Gastrocnemius medialis (tissue), 4 donors: ENCODE measurements at regions not wholly inside any gene's neighbourhood (a gene's known extent, or its start where the extent isn't known, plus 50 kb on each side); places are given as distances from the start of the nearest gene placed in this dataset.

Experiments used
- ATAC-seq, 2 donors: fragments of 150-250 bp; one replicate each; pipeline ENCODE4 v1.9.1; 2016
- DNase-seq, 2 donors: peaks; one replicate each; pipeline ENCODE4 v3.0.0-alpha.2; 2019
- H3K27ac ChIP-seq, 4 donors: fragments of 200-600 bp; sonication (generic); 1 replicate in 1 of 4; 2 replicates in 3 of 4; pipeline ENCODE4 v1.5.1; 2016 to 2018; ENCODE audit warnings: mild to moderate bottlenecking in 2 of 4, moderate library complexity in 1 of 4
- H3K27me3 ChIP-seq, 3 donors: fragments of 200-600 bp; sonication (generic) in 2 of 3; 1 replicate in 1 of 3; 2 replicates in 2 of 3; pipeline versions ENCODE4 v1.5.1 to v1.6.0; 2016 to 2019; ENCODE audit warnings: mild to moderate bottlenecking in 1 of 3, moderate library complexity in 1 of 3
- H3K36me3 ChIP-seq, 2 donors: fragments of 200-600 bp; sonication (generic) in 1 of 2; one replicate each; pipeline ENCODE4 v1.5.1; 2017 to 2018
- H3K4me1 ChIP-seq, 2 donors: fragments of 200-600 bp; sonication (generic) in 1 of 2; one replicate each; pipeline ENCODE4 v1.5.1; 2016 to 2017; ENCODE audit warnings: mild to moderate bottlenecking in 2 of 2
- H3K4me3 ChIP-seq, 4 donors: fragments of 200-600 bp; sonication (generic) in 3 of 4; 1 replicate in 1 of 4; 2 replicates in 3 of 4; pipeline ENCODE4 v1.5.1; 2016 to 2019; ENCODE audit warnings: mild to moderate bottlenecking in 2 of 4
- H3K9me3 ChIP-seq, 3 donors: fragments of 200-600 bp; sonication (generic) in 2 of 3; 1 replicate in 1 of 3; 2 replicates in 2 of 3; pipeline ENCODE4 v1.5.1; 2016 to 2019
- POLR2A ChIP-seq, 2 donors: fragments of 450-650 bp; IDR thresholded peaks; one replicate each; pipeline ENCODE4 v1.6.1; 2017; ENCODE audit warnings: antibody characterized with exemption in 2 of 2, mild to moderate bottlenecking in 2 of 2, moderate library complexity in 2 of 2
- in situ Hi-C, 4 donors: fragments of 200-750 bp; cut with MboI; loops; one replicate each; pipeline versions ENCODE4 v1.15.0 to v1.8.0; 2017; ENCODE audit warnings: low sequenced_read_pairs in 4 of 4
- intact Hi-C: fragments of 100-400 bp; cut with DNase I; formaldehyde crosslinking; loops from one replicate; pipeline ENCODE4 v1.15.1; 2023; ENCODE audit warnings: low total_unique reads
- TF ChIP-seq, protein P1 (sequence below), 5 experiments: fragments of 450-650 bp in 3 of 5; fragments of 200-600 bp in 2 of 5; sonication (generic) in 2 of 5; IDR thresholded peaks in 4 of 5; conservative IDR thresholded peaks in 1 of 5; 1 replicate in 4 of 5; 2 replicates in 1 of 5; pipeline ENCODE4 v1.5.1; 2016 to 2019; ENCODE audit warnings: antibody characterized with exemption in 5 of 5, mild to moderate bottlenecking in 3 of 5, moderate library complexity in 3 of 5

DNA sequence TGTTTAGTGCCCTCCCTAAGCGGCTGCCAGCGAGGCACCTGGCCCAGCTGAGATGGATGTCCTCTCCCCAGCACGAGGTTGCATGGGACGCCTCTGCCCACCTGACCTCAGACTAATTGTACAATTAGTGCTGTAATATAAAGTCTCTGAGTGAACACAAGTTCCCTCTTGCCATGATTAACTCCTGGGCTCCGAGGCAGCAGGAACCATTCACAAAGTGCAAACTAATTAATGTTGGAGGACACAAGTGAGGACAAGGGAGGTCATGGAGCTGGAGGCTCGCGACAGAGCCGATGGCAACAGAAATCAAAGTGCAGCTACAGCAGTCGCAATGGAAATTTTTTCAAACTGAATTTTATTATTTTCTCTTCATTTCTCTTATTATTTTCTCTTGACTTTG, 156.6 kb upstream of the ADARB2 start:
- no peaks in the 10 kb centered on the region for H3K27me3 ChIP-seq
- H3K4me3 ChIP-seq = no peak overlapping the region
- H3K9me3 ChIP-seq = no peaks in the 10 kb centered on the region
- TF ChIP-seq, protein P1, sequence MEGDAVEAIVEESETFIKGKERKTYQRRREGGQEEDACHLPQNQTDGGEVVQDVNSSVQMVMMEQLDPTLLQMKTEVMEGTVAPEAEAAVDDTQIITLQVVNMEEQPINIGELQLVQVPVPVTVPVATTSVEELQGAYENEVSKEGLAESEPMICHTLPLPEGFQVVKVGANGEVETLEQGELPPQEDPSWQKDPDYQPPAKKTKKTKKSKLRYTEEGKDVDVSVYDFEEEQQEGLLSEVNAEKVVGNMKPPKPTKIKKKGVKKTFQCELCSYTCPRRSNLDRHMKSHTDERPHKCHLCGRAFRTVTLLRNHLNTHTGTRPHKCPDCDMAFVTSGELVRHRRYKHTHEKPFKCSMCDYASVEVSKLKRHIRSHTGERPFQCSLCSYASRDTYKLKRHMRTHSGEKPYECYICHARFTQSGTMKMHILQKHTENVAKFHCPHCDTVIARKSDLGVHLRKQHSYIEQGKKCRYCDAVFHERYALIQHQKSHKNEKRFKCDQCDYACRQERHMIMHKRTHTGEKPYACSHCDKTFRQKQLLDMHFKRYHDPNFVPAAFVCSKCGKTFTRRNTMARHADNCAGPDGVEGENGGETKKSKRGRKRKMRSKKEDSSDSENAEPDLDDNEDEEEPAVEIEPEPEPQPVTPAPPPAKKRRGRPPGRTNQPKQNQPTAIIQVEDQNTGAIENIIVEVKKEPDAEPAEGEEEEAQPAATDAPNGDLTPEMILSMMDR (IDR thresholded peaks at IDR 0.05 in 4 of 5, conservative IDR thresholded peaks at IDR 0.05 in 1 of 5) = no peak
- no peak for TF ChIP-seq POLR2A (IDR thresholded peaks at IDR 0.05)
- in situ Hi-C loops = no loop called here
- no peaks in the 10 kb centered on the region for H3K36me3 ChIP-seq
- intact Hi-C loops = no loop called here
- H3K27ac ChIP-seq = no peak overlapping the region
- no peaks in the 10 kb centered on the region for H3K4me1 ChIP-seq
- ATAC-seq = no peak
- no peak for DNase-seq

DNA sequence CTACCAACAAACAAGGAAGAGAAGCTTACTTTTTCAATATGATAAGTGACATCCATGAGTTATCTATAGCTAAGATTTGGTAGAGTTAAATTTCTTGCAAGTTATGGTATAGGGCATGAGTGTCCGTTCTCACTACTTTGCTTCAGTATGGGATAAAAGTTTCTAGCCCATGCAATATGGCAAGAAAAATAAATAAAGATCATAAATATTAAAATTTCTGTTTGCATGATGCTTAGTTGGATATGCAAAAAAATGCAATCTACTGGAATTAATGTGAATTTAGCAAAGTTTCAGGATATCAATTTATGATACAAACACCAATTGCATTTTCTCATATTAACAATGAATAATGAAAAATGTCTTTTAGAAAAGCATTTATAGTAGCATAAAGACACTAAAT, 148.7 kb upstream of the ADARB2 start:
- no peaks in the 10 kb centered on the region for H3K36me3 ChIP-seq
- intact Hi-C loops = no loop called here
- ATAC-seq = no peak
- H3K4me1 ChIP-seq = no peaks in the 10 kb centered on the region
- TF ChIP-seq, protein P1 (IDR thresholded peaks at IDR 0.05 in 4 of 5, conservative IDR thresholded peaks at IDR 0.05 in 1 of 5) = no peak
- TF ChIP-seq POLR2A (IDR thresholded peaks at IDR 0.05) = no peak
- no peak for DNase-seq
- no peak overlapping the region for H3K4me3 ChIP-seq
- H3K27me3 ChIP-seq = no peaks in the 10 kb centered on the region
- no peak overlapping the region for H3K27ac ChIP-seq
- no peaks in the 10 kb centered on the region for H3K9me3 ChIP-seq
- in situ Hi-C loops = no loop called here

DNA sequence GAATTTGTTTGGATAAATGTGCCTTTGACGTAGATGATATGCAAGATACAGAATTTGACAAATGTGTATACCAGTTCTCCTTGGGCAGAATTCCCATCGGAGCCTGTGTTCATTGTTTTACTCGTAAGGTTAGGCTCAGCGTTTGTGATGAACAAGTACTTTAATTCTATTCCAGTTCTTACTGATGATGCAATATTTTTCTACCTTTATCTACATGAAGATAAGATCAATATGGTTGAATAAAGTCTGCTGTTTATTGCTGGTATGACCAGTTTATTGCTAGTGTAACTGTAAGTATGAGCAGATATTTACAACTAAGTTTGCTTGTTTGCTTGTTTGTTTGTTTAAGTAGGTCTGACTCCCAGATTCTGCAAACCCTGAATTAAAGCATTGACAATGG, 145.4 kb upstream of the ADARB2 start:
- Histone ChIP-seq H3K27me3 (no peaks in the 10 kb centered on the region), H3K9me3 (no peaks in the 10 kb centered on the region), H3K27ac (no peak overlapping the region), H3K4me3 (no peak overlapping the region), H3K36me3 (no peaks in the 10 kb centered on the region), H3K4me1 (no peaks in the 10 kb centered on the region)
- intact Hi-C loops = no loop called here
- no peak for ATAC-seq
- in situ Hi-C loops = no loop called here
- no peak for DNase-seq
- no peak for TF ChIP-seq POLR2A (IDR thresholded peaks at IDR 0.05)
- TF ChIP-seq, protein P1 (IDR thresholded peaks at IDR 0.05 in 4 of 5, conservative IDR thresholded peaks at IDR 0.05 in 1 of 5) = no peak

DNA sequence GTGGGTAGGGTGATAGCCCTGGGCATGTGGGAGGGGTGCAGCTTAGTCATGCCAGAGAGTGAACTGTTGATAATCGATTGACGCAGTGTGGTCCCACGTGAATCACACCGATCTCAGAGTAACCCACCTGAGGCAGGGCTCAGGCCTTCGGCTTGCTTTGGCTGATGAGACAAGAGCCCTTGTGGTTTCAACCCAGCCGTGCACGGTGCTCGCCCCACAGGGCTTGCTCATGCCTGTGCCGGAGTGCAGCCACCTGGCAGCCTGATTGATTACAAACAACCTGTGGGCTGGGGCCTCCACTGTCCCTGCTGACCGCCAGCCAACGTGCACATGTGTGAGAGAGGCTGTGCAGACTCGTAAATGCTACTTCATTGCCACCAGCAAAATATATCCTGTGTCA, 144.9 kb upstream of the ADARB2 start:
- Histone ChIP-seq H3K4me1 (no peaks in the 10 kb centered on the region), H3K36me3 (no peaks in the 10 kb centered on the region), H3K4me3 (no peak overlapping the region), H3K27ac (no peak overlapping the region), H3K27me3 (no peaks in the 10 kb centered on the region), H3K9me3 (no peaks in the 10 kb centered on the region)
- in situ Hi-C loops = no loop called here
- TF ChIP-seq, protein P1 (IDR thresholded peaks at IDR 0.05 in 4 of 5, conservative IDR thresholded peaks at IDR 0.05 in 1 of 5) = no peak
- TF ChIP-seq POLR2A (IDR thresholded peaks at IDR 0.05) = no peak
- DNase-seq (no peak), ATAC-seq (no peak)
- intact Hi-C loops = no loop called here

DNA sequence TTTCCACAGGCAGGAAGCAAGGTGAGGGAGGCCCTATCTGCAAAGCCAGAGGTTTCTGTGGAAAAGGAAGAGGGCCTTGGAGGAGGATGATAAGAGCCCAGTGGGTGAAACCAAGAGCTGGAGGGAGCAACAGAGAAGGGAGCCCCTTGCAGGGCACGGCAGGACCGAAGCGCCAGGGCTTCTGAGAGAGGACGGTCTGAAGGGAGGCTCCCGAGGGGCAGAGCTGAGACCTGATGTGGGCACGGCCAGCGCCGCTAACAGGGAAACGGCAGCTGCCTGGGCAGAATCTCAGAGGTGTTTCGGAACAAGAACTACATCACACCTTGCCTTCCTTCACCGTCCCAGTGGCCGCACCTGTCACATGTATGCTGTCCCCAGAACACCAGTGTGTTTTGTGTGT, 144.3 kb upstream of the ADARB2 start:
- in situ Hi-C loops = no loop called here
- H3K4me1 ChIP-seq = no peaks in the 10 kb centered on the region
- H3K36me3 ChIP-seq = no peaks in the 10 kb centered on the region
- intact Hi-C loops = no loop called here
- no peak for DNase-seq
- TF ChIP-seq POLR2A (IDR thresholded peaks at IDR 0.05) = no peak
- TF ChIP-seq, protein P1 (IDR thresholded peaks at IDR 0.05 in 4 of 5, conservative IDR thresholded peaks at IDR 0.05 in 1 of 5) = no peak
- H3K9me3 ChIP-seq = no peaks in the 10 kb centered on the region
- no peak overlapping the region for H3K4me3 ChIP-seq
- no peak overlapping the region for H3K27ac ChIP-seq
- ATAC-seq = no peak
- H3K27me3 ChIP-seq = no peaks in the 10 kb centered on the region
